Fibroblast of the aortic adventitia (primary cell): ENCODE measurements at regions not wholly inside any gene's neighbourhood (a gene's known extent, or its start where the extent isn't known, plus 50 kb on each side); places are given as distances from the start of the nearest gene placed in this dataset.

Experiments
- DNase-seq: peaks from one replicate; pipeline ENCODE4 v3.0.0-alpha.2; 2010; ENCODE audit warnings: low read depth
- H3K4me3 ChIP-seq: 2 replicates; pipeline ENCODE4 v1.5.1; 2011; ENCODE audit warnings: low read depth, mild to moderate bottlenecking, control low read depth, low read length, moderate library complexity
- TF ChIP-seq, protein P1 (sequence below): IDR thresholded peaks from 2 replicates; pipeline ENCODE4 v1.5.1; 2011; ENCODE audit warnings: mild to moderate bottlenecking, low read length, control low read depth, inconsistent platforms; ENCODE audit not compliant: insufficient read depth

DNA sequence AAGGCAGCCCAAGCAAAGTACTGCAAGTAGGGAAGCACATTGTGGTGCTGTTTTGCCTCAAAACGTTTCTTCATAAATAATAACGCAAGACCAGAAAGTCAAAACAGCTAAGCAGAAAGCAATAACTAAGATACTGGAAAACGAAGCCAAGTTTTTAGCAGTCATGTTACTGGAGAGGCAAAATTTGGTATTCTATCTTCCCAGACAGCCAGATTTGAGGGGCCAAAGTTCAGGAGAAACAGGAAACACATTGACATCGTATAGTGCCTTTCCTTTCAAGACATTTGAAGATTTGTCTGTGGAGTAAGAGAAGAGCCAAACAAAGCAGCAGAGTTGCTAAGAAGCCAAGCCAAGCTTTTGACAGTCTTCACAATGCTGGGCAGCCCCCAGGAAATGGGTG is 843.6 kb upstream of the NECTIN3 start:
- TF ChIP-seq, protein P1, sequence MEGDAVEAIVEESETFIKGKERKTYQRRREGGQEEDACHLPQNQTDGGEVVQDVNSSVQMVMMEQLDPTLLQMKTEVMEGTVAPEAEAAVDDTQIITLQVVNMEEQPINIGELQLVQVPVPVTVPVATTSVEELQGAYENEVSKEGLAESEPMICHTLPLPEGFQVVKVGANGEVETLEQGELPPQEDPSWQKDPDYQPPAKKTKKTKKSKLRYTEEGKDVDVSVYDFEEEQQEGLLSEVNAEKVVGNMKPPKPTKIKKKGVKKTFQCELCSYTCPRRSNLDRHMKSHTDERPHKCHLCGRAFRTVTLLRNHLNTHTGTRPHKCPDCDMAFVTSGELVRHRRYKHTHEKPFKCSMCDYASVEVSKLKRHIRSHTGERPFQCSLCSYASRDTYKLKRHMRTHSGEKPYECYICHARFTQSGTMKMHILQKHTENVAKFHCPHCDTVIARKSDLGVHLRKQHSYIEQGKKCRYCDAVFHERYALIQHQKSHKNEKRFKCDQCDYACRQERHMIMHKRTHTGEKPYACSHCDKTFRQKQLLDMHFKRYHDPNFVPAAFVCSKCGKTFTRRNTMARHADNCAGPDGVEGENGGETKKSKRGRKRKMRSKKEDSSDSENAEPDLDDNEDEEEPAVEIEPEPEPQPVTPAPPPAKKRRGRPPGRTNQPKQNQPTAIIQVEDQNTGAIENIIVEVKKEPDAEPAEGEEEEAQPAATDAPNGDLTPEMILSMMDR, result no peak
- DNase-seq, result peak; percentile 36
- no peak overlapping the region for H3K4me3 ChIP-seq

DNA sequence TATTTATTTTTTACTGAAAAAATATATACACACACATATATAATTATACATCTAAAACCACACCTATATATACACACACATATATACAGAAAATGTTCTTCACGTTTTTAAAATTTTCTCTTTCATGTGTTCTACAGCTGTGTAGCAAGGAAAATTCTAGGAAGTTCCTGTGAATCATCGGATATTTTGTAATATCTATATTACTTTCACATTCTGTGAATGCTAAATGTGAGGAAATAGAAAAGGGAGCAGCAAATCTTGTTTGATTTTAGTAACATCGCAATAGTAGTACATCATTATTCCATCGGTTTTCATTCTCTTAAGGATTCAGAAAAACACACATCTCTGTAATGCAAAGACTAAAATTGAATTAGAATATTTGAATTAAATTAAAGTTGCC is 836.8 kb upstream of the NECTIN3 start:
- TF ChIP-seq, protein P1, result no peak
- peak; percentile 1 for DNase-seq
- no peak overlapping the region for H3K4me3 ChIP-seq

DNA sequence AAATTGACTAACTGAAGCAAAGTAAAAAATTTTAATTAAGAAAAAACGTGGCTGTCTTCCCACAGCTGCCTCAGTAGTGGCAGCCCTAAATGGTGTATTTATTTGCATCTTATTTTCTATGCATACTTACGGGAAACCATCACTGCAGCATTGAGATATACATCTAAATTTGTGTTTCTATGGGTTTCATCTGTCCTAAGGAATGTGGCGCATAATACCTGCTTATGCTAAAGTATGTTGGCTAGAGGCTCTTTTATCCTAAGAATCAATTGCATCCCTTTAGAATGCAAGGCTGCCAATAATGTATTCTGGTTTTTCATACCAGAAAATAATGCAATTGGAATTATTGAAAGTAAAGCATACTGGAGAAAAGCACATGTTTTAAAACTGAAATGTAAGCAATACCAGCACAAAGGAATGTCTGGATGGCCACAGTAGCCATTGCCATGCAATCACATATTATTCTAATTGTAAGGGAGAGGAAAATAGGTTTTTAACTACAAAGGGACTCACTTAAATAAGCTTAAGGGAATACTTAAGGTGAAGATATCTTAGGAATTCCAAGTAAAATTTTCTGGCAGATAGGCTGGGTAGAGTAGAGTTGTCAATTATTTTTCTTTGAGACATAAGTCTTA is 834.5 kb upstream of the NECTIN3 start:
- TF ChIP-seq, protein P1, result no peak
- DNase-seq, result no peak
- no peak overlapping the region for H3K4me3 ChIP-seq

DNA sequence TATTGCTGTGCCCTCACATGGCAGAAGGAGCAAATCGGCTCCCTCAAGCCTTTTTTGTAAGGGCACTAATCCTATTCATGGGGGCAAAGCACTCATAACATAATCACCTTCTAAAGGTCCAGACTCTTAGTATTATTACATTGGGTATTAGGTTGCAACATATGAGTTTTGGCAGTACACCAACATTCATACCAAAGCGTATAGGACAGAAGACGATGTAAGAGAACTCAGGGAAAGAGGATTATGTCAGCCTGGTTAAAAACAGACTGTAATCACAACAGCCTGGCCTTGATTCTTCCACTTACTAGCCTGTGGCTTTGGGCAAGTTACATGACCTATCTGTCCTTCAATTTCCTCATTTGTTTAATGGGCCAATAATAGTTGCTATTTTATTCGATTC is 828.5 kb upstream of the NECTIN3 start:
- TF ChIP-seq, protein P1, result no peak
- peak; percentile 25 for DNase-seq
- no peak overlapping the region for H3K4me3 ChIP-seq

DNA sequence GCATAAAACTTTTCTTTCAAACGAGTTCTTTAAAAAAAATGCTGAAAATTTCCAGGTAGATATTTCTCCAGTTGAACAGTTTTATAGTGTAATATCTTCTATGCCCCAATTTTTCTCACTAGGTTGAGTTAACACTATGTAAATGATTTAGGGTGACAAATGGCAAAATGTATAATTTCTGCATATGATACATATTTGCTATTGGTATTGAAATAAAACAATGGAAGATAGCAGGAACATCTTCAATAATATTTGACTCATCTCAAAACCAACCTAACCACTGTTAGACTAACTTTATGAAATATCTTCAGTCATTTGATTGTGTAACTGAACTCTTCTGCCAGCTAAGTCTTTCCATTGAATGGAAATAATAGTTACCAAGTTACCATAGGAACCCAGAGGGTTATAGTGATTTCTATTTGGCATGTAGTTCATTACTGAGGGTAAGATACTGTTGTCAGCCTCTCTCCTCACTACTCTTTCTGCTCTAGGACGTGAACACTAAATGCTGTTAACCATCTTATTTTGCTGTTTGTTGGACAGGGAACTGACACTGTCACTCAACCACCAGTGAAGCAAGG is 824.7 kb upstream of the NECTIN3 start:
- TF ChIP-seq, protein P1, result no peak
- no peak for DNase-seq

DNA sequence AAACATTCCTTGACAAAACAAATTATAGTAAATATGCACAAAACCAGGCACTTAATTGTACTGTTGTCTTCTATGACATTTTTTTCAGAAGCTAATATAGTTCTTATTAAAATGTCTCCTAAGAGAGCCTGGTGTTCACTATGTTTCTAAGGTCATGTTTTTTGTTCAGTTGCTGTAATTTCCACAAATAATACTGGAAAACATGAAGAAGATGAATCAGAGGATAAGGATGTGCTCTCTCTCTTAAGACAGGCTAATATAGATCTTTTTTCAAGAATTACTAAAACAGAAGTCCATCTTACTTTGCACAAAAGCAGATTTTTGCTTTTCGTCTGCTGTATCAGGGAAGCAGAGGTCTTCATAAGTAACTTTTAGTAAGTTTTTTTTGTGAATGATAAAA is 823.0 kb upstream of the NECTIN3 start:
- no peak for DNase-seq
- TF ChIP-seq, protein P1, result no peak
- no peak overlapping the region for H3K4me3 ChIP-seq

More for the DNA sequence above, 824.7 kb upstream of the NECTIN3 start:
- H3K4me3 ChIP-seq, result no peak overlapping the region
